Mucosa of descending colon (tissue), 3 donors: ENCODE measurements at regions not wholly inside any gene's neighbourhood (a gene's known extent, or its start where the extent isn't known, plus 50 kb on each side); places are given as distances from the start of the nearest gene placed in this dataset.

Experiments
- ATAC-seq: fragments of 200-7000 bp; cut with Tn5 transposase; one replicate; pipeline ENCODE4 v1.9.1; 2020; ENCODE audit warnings: mild to moderate bottlenecking, moderate library complexity
- DNase-seq, 3 donors: peaks; one replicate each; pipeline ENCODE4 v3.0.0-alpha.2; 2020
- H3K36me3 ChIP-seq: fragments of 200-600 bp; one replicate; pipeline ENCODE4 v1.8.0; 2021; ENCODE audit warnings: low read depth, mild to moderate bottlenecking
- H3K4me1 ChIP-seq: fragments of 200-600 bp; one replicate; pipeline ENCODE4 v1.8.0; 2021; ENCODE audit warnings: low read depth, mild to moderate bottlenecking
- H3K4me3 ChIP-seq: fragments of 200-600 bp; one replicate; pipeline ENCODE4 v1.8.0; 2021; ENCODE audit warnings: mild to moderate bottlenecking
- H3K9me3 ChIP-seq: fragments of 200-600 bp; one replicate; pipeline ENCODE4 v1.8.0; 2021; ENCODE audit warnings: mild to moderate bottlenecking
- CTCF ChIP-seq: fragments of 200-600 bp; IDR thresholded peaks from one replicate; pipeline ENCODE4 v1.8.0; 2022; ENCODE audit warnings: antibody characterized with exemption, mild to moderate bottlenecking
- intact Hi-C, 2 donors: fragments of 100-400 bp; cut with DNase I in 1 of 2; cut with micrococcal nuclease in 1 of 2; formaldehyde crosslinking; loops; one replicate each; pipeline versions ENCODE4 v1.11.0 to v1.11.1; 2022; cut with DNase I, micrococcal nuclease
- donor health status: DM: no; HTN: no; CAD: no; lungs with moderate emphysema.
- donor health status: DM: no; HTN: no; CAD: no.
- donor health status: DM: no; HTN: yes; CAD: no.

GRCh38 chr14:36227802-36228201 is 51.3 kb upstream of the PTCSC3 start:
- no peak for TF ChIP-seq CTCF
- Histone ChIP-seq H3K4me1 (peaks cover 6% of the 10 kb centered on the region), H3K4me3 (no peak overlapping the region), H3K9me3 (no peaks in the 10 kb centered on the region), H3K36me3 (no peaks in the 10 kb centered on the region)
- ATAC-seq (peak; percentile 91), DNase-seq (peak in 1 of 3 donors; percentile 66)
- intact Hi-C loops = no loop called here

DNA sequence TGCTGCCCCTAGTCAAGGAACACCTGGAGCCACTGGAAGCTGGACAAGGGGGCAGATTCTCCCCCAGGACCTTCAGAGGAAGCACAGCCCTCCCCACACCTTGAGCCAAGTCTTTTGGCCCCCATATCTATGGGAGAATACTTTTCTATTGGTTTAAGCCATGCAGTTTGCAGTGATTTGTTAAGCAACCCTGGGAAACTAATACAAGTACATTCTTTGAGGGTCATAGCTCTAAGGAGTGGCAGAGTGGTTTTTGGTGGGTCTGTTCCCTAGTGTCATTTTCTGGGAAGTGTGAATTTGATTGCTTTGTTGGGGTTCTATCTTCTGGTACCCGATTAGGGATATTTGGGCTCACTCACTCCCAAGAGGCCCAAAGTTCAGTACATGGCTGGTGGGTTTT is 50.8 kb upstream of the PTCSC3 start:
- DNase-seq (no peak), ATAC-seq (peak; percentile 26)
- TF ChIP-seq CTCF = no peak
- Histone ChIP-seq H3K9me3 (no peaks in the 10 kb centered on the region), H3K4me3 (no peak overlapping the region), H3K4me1 (peaks cover 6% of the 10 kb centered on the region), H3K36me3 (no peaks in the 10 kb centered on the region)
- intact Hi-C loops = no loop called here
